Lower lobe of right lung (tissue), 2 donors: ENCODE measurements at regions not wholly inside any gene's neighbourhood (a gene's known extent, or its start where the extent isn't known, plus 50 kb on each side); places are given as distances from the start of the nearest gene placed in this dataset.
A peak's percentile ranks its signal among the peaks of the same experiment; 100 is the strongest.
"Not testable (repeated sequence)": the region's sequence is repeated elsewhere in the genome, so short reads cannot be mapped to it uniquely, and the experiment has no call there.

Source experiments
- ATAC-seq, 2 donors: fragments of 200-7000 bp; cut with Tn5 transposase; one replicate each; pipeline ENCODE4 v1.9.1; 2020 to 2022; ENCODE audit warnings: mild to moderate bottlenecking in 2 of 2, moderate library complexity in 2 of 2
- DNase-seq: peaks from one replicate; pipeline ENCODE4 v3.0.0-alpha.2; 2020
- H3K27ac ChIP-seq: fragments of 200-600 bp; one replicate; pipeline ENCODE4 v1.8.0; 2022
- H3K27me3 ChIP-seq: fragments of 200-600 bp; one replicate; pipeline ENCODE4 v1.8.0; 2022; ENCODE audit warnings: low read depth
- H3K36me3 ChIP-seq: fragments of 200-600 bp; one replicate; pipeline ENCODE4 v1.8.0; 2022; ENCODE audit warnings: mild to moderate bottlenecking
- H3K4me1 ChIP-seq: fragments of 200-600 bp; one replicate; pipeline ENCODE4 v1.8.0; 2022
- H3K4me3 ChIP-seq: fragments of 200-600 bp; one replicate; pipeline ENCODE4 v1.8.0; 2022; ENCODE audit warnings: mild to moderate bottlenecking
- H3K9me3 ChIP-seq: fragments of 200-600 bp; one replicate; pipeline ENCODE4 v1.8.0; 2022
- CTCF ChIP-seq: fragments of 200-600 bp; IDR thresholded peaks from one replicate; pipeline ENCODE4 v1.8.0; 2022; ENCODE audit warnings: antibody characterized with exemption, mild to moderate bottlenecking
- intact Hi-C: fragments of 100-400 bp; cut with DNase I; formaldehyde crosslinking; loops from one replicate; pipeline ENCODE4 v1.11.0; 2022
- donor health status: DM: no; HTN: yes; CAD: no; lungs with severe emphysema.

GRCh38 chr21:9738527-9738926, 782.9 kb upstream of the TPTE start:
- H3K4me3 ChIP-seq: no peak overlapping the region
- ATAC-seq: peak; percentile 11 to 22
- no peaks in the 10 kb centered on the region for H3K4me1 ChIP-seq
- no peaks in the 10 kb centered on the region for H3K36me3 ChIP-seq
- peaks cover 5% of the 10 kb centered on the region for H3K9me3 ChIP-seq
- no peak for TF ChIP-seq CTCF
- intact Hi-C loops: no loop called here
- no peak overlapping the region for H3K27ac ChIP-seq
- H3K27me3 ChIP-seq: no peaks in the 10 kb centered on the region
- no peak for DNase-seq

- no peak overlapping the region for H3K27ac ChIP-seq
These were observed 782.1 kb upstream of the TPTE start for GRCh38 chr21:9739240-9739639.

GRCh38 chr21:9740177-9740941, 781.0 kb upstream of the TPTE start:
- H3K9me3 ChIP-seq, H3K27me3 ChIP-seq, DNase-seq, intact Hi-C loops, ATAC-seq, H3K4me3 ChIP-seq, H3K4me1 ChIP-seq, H3K27ac ChIP-seq, H3K36me3 ChIP-seq: not testable (repeated sequence)

More at GRCh38 chr21:9739240-9739639, 782.1 kb upstream of the TPTE start:
- Histone ChIP-seq H3K9me3 (peaks cover under 1% of the 10 kb centered on the region), H3K4me3 (no peak overlapping the region), H3K36me3 (no peaks in the 10 kb centered on the region), H3K27me3 (no peaks in the 10 kb centered on the region), H3K4me1 (no peaks in the 10 kb centered on the region)
- no peak for ATAC-seq
- intact Hi-C loops: no loop called here
- TF ChIP-seq CTCF: no peak
- no peak for DNase-seq

- H3K4me3 ChIP-seq, H3K4me1 ChIP-seq, H3K27ac ChIP-seq, H3K9me3 ChIP-seq, H3K36me3 ChIP-seq, intact Hi-C loops, DNase-seq, ATAC-seq, H3K27me3 ChIP-seq: not testable (repeated sequence)
These were observed 780.2 kb upstream of the TPTE start for GRCh38 chr21:9740991-9741742.

GRCh38 chr21:9743566-9743965, 777.8 kb upstream of the TPTE start:
- H3K4me3 ChIP-seq, H3K27ac ChIP-seq, intact Hi-C loops, H3K36me3 ChIP-seq, H3K4me1 ChIP-seq, DNase-seq, ATAC-seq, H3K9me3 ChIP-seq, H3K27me3 ChIP-seq: not testable (repeated sequence)

- intact Hi-C loops, H3K27me3 ChIP-seq, H3K36me3 ChIP-seq, H3K4me3 ChIP-seq, DNase-seq, H3K27ac ChIP-seq, H3K4me1 ChIP-seq, H3K9me3 ChIP-seq: not testable (repeated sequence)
- ATAC-seq: peak in 1 of 2 donors; percentile 5
These were observed 777.2 kb upstream of the TPTE start for GRCh38 chr21:9744166-9744565.

- H3K27me3 ChIP-seq, DNase-seq, H3K4me3 ChIP-seq, H3K9me3 ChIP-seq, H3K4me1 ChIP-seq, intact Hi-C loops, H3K36me3 ChIP-seq, H3K27ac ChIP-seq: not testable (repeated sequence)
- peak; percentile 9 to 11 for ATAC-seq
These were observed 776.8 kb upstream of the TPTE start for GRCh38 chr21:9744593-9744992.

- ATAC-seq: not testable (repeated sequence)
These were observed 775.8 kb upstream of the TPTE start for GRCh38 chr21:9745457-9746108.

GRCh38 chr21:9746311-9746710, 775.1 kb upstream of the TPTE start:
- H3K4me1 ChIP-seq, ATAC-seq, H3K27ac ChIP-seq, H3K9me3 ChIP-seq, H3K4me3 ChIP-seq, H3K36me3 ChIP-seq, H3K27me3 ChIP-seq, DNase-seq, intact Hi-C loops: not testable (repeated sequence)

More at GRCh38 chr21:9745457-9746108, 775.8 kb upstream of the TPTE start:
- H3K4me3 ChIP-seq, H3K27ac ChIP-seq, H3K27me3 ChIP-seq, H3K9me3 ChIP-seq, H3K36me3 ChIP-seq, DNase-seq, intact Hi-C loops, H3K4me1 ChIP-seq: not testable (repeated sequence)

- H3K4me1 ChIP-seq, H3K27ac ChIP-seq, H3K9me3 ChIP-seq, DNase-seq, H3K4me3 ChIP-seq, intact Hi-C loops, H3K27me3 ChIP-seq, H3K36me3 ChIP-seq, ATAC-seq: not testable (repeated sequence)
These were observed 774.4 kb upstream of the TPTE start for GRCh38 chr21:9746831-9747606.

- H3K27me3 ChIP-seq, H3K36me3 ChIP-seq, intact Hi-C loops, DNase-seq, H3K4me3 ChIP-seq, H3K9me3 ChIP-seq, H3K4me1 ChIP-seq, H3K27ac ChIP-seq: not testable (repeated sequence)
- peak in 1 of 2 donors; percentile 4 for ATAC-seq
These were observed 773.5 kb upstream of the TPTE start for GRCh38 chr21:9747870-9748269.
